Transverse colon (tissue), 3 donors: ENCODE measurements at regions not wholly inside any gene's neighbourhood (a gene's known extent, or its start where the extent isn't known, plus 50 kb on each side); places are given as distances from the start of the nearest gene placed in this dataset.
"Not testable (repeated sequence)": the region's sequence is repeated elsewhere in the genome, so short reads cannot be mapped to it uniquely, and the experiment has no call there.

Experiments used
- POLR2A ChIP-seq: fragments of 450-650 bp; IDR thresholded peaks from one replicate; pipeline ENCODE4 v1.6.1; 2016; ENCODE audit warnings: antibody characterized with exemption, mild to moderate bottlenecking, moderate library complexity
- TF ChIP-seq, protein P1 (sequence below), 5 experiments: fragments of 200-600 bp in 3 of 5; fragments of 450-650 bp in 2 of 5; sonication (generic) in 3 of 5; IDR thresholded peaks; 1 replicate in 2 of 5; 2 replicates in 3 of 5; pipeline ENCODE4 v1.5.1; 2016 to 2017; ENCODE audit warnings: antibody characterized with exemption in 5 of 5, inconsistent platforms in 3 of 5, mild to moderate bottlenecking in 2 of 5, moderate library complexity in 1 of 5

DNA sequence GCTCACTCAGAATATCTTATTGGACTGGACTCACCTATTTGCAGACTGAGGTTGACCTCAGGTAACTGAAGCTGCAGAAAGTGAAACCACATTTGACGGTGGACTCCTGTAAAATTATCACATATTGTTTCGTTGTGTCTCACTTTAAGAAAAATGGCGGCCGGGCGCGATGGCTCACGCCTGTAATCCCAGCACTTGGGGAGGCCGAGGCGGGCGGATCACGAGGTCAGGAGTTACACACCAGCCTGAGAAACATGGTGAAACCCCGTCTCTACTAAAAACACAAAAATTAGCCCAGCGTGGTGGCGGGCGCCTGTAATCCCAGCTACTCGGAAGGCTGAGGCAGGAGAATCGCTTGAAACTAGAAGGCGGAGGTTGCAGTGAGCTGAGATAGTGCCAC is 209.0 kb upstream of the NFIA start:
- TF ChIP-seq, protein P1, sequence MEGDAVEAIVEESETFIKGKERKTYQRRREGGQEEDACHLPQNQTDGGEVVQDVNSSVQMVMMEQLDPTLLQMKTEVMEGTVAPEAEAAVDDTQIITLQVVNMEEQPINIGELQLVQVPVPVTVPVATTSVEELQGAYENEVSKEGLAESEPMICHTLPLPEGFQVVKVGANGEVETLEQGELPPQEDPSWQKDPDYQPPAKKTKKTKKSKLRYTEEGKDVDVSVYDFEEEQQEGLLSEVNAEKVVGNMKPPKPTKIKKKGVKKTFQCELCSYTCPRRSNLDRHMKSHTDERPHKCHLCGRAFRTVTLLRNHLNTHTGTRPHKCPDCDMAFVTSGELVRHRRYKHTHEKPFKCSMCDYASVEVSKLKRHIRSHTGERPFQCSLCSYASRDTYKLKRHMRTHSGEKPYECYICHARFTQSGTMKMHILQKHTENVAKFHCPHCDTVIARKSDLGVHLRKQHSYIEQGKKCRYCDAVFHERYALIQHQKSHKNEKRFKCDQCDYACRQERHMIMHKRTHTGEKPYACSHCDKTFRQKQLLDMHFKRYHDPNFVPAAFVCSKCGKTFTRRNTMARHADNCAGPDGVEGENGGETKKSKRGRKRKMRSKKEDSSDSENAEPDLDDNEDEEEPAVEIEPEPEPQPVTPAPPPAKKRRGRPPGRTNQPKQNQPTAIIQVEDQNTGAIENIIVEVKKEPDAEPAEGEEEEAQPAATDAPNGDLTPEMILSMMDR (IDR thresholded peaks at IDR 0.05) = not testable (repeated sequence)
- TF ChIP-seq POLR2A = not testable (repeated sequence)
